ENCODE measurements at regions not wholly inside any gene's neighbourhood (a gene's known extent, or its start where the extent isn't known, plus 50 kb on each side); places are given as distances from the start of the nearest gene placed in this dataset.

- Mint-ChIP-seq H3K27me3 (ENCODE audit: low read depth in 3 of 3) (peaks cover 0 to 2% (median 0%) of the 10 kb centered on the region in 3 donors), H3K36me3 (no peaks in the 10 kb centered on the region), H3K27ac (no peak overlapping the region), H3K4me1 (no peaks in the 10 kb centered on the region), H3K4me3 (no peak overlapping the region), H3K9me3 (no peaks in the 10 kb centered on the region)
- no peak for DNase-seq
Measured at GRCh38 chr6:21741221-21742109, 147.9 kb downstream of the SOX4 start.

GRCh38 chr6:21742238-21742660, 148.7 kb downstream of the SOX4 start:
- Mint-ChIP-seq H3K27me3 (ENCODE audit: low read depth in 3 of 3) (peaks cover 0 to 2% (median 2%) of the 10 kb centered on the region in 3 donors), H3K27ac (no peak overlapping the region), H3K4me1 (no peaks in the 10 kb centered on the region), H3K36me3 (no peaks in the 10 kb centered on the region), H3K4me3 (no peak overlapping the region), H3K9me3 (no peaks in the 10 kb centered on the region)
- DNase-seq = no peak

- Mint-ChIP-seq H3K4me1 (no peaks in the 10 kb centered on the region), H3K4me3 (no peak overlapping the region), H3K9me3 (no peaks in the 10 kb centered on the region)
Measured at GRCh38 chr6:21744331-21744730, 150.8 kb downstream of the SOX4 start.

GRCh38 chr6:21745543-21746337, 152.2 kb downstream of the SOX4 start:
- H3K36me3 Mint-ChIP-seq = no peaks in the 10 kb centered on the region
- H3K4me1 Mint-ChIP-seq = no peaks in the 10 kb centered on the region
- peaks cover 0 to 2% (median 0%) of the 10 kb centered on the region in 3 donors for H3K27me3 Mint-ChIP-seq (ENCODE audit: low read depth in 3 of 3)
- H3K4me3 Mint-ChIP-seq = no peak overlapping the region
- DNase-seq = no peak
- H3K9me3 Mint-ChIP-seq = no peaks in the 10 kb centered on the region
- H3K27ac Mint-ChIP-seq = no peak overlapping the region

More at GRCh38 chr6:21744331-21744730, 150.8 kb downstream of the SOX4 start:
- peaks cover 0 to 2% (median under 1%) of the 10 kb centered on the region in 3 donors for H3K27me3 Mint-ChIP-seq (ENCODE audit: low read depth in 3 of 3)
- no peaks in the 10 kb centered on the region for H3K36me3 Mint-ChIP-seq
- no peak for DNase-seq
- H3K27ac Mint-ChIP-seq = no peak overlapping the region

GRCh38 chr6:21747441-21747840, 153.9 kb downstream of the SOX4 start:
- H3K36me3 Mint-ChIP-seq = no peaks in the 10 kb centered on the region
- peaks cover 0 to 2% (median 0%) of the 10 kb centered on the region in 3 donors for H3K27me3 Mint-ChIP-seq (ENCODE audit: low read depth in 3 of 3)
- H3K27ac Mint-ChIP-seq = no peak overlapping the region
- no peak for DNase-seq
- H3K4me3 Mint-ChIP-seq = no peak overlapping the region
- H3K4me1 Mint-ChIP-seq = no peaks in the 10 kb centered on the region
- H3K9me3 Mint-ChIP-seq = no peaks in the 10 kb centered on the region

GRCh38 chr6:21748343-21749056, 154.9 kb downstream of the SOX4 start:
- DNase-seq = no peak
- H3K9me3 Mint-ChIP-seq = no peaks in the 10 kb centered on the region
- H3K4me1 Mint-ChIP-seq = no peaks in the 10 kb centered on the region
- peaks cover 0 to 2% (median 0%) of the 10 kb centered on the region in 3 donors for H3K27me3 Mint-ChIP-seq (ENCODE audit: low read depth in 3 of 3)
- H3K4me3 Mint-ChIP-seq = no peak overlapping the region
- no peak overlapping the region for H3K27ac Mint-ChIP-seq
- H3K36me3 Mint-ChIP-seq = no peaks in the 10 kb centered on the region

- H3K27me3 Mint-ChIP-seq (ENCODE audit: low read depth in 3 of 3) = peaks cover 2 to 3% (median 3%) of the 10 kb centered on the region in 3 donors
- H3K4me3 Mint-ChIP-seq = no peak overlapping the region
- DNase-seq = no peak
- no peak overlapping the region for H3K27ac Mint-ChIP-seq
- no peaks in the 10 kb centered on the region for H3K36me3 Mint-ChIP-seq
- H3K4me1 Mint-ChIP-seq = no peaks in the 10 kb centered on the region
- H3K9me3 Mint-ChIP-seq = no peaks in the 10 kb centered on the region
Measured at GRCh38 chr6:21749754-21750153, 156.2 kb downstream of the SOX4 start.

- Mint-ChIP-seq H3K4me1 (no peaks in the 10 kb centered on the region), H3K36me3 (no peaks in the 10 kb centered on the region), H3K4me3 (no peak overlapping the region), H3K27me3 (ENCODE audit: low read depth in 3 of 3) (peaks cover 2 to 6% (median 3%) of the 10 kb centered on the region in 3 donors), H3K27ac (no peak overlapping the region), H3K9me3 (no peaks in the 10 kb centered on the region)
- DNase-seq = no peak
Measured at GRCh38 chr6:21750575-21750974, 157.0 kb downstream of the SOX4 start.

- Mint-ChIP-seq H3K4me1 (no peaks in the 10 kb centered on the region), H3K36me3 (no peaks in the 10 kb centered on the region), H3K27me3 (ENCODE audit: low read depth in 3 of 3) (peaks cover 2 to 6% (median 3%) of the 10 kb centered on the region in 3 donors), H3K27ac (no peak overlapping the region), H3K9me3 (no peaks in the 10 kb centered on the region), H3K4me3 (no peak overlapping the region)
- DNase-seq = no peak
Measured at GRCh38 chr6:21751608-21752007, 158.1 kb downstream of the SOX4 start.

- Mint-ChIP-seq H3K4me3 (no peak overlapping the region), H3K36me3 (no peaks in the 10 kb centered on the region), H3K9me3 (no peaks in the 10 kb centered on the region), H3K27me3 (ENCODE audit: low read depth in 3 of 3) (peaks cover 0 to 6% (median 3%) of the 10 kb centered on the region in 3 donors), H3K27ac (no peak overlapping the region), H3K4me1 (no peaks in the 10 kb centered on the region)
- DNase-seq = no peak
Measured at GRCh38 chr6:21752054-21752811, 158.7 kb downstream of the SOX4 start.

- Mint-ChIP-seq H3K9me3 (no peaks in the 10 kb centered on the region), H3K4me1 (no peaks in the 10 kb centered on the region), H3K27me3 (ENCODE audit: low read depth in 3 of 3) (peaks cover 0 to 6% (median 3%) of the 10 kb centered on the region in 3 donors), H3K4me3 (no peak overlapping the region), H3K27ac (no peak overlapping the region), H3K36me3 (no peaks in the 10 kb centered on the region)
- DNase-seq = no peak
Measured at GRCh38 chr6:21753241-21754108, 159.9 kb downstream of the SOX4 start.

- no peaks in the 10 kb centered on the region for H3K4me1 Mint-ChIP-seq
- no peaks in the 10 kb centered on the region for H3K36me3 Mint-ChIP-seq
- H3K9me3 Mint-ChIP-seq = no peaks in the 10 kb centered on the region
- peaks cover 0 to 6% (median 3%) of the 10 kb centered on the region in 3 donors for H3K27me3 Mint-ChIP-seq (ENCODE audit: low read depth in 3 of 3)
- no peak overlapping the region for H3K27ac Mint-ChIP-seq
- H3K4me3 Mint-ChIP-seq = no peak overlapping the region
- DNase-seq = no peak
Measured at GRCh38 chr6:21754891-21755290, 161.3 kb downstream of the SOX4 start.

Data from immature natural killer cell (primary cell).